Loucy (cell line): ENCODE measurements at regions not wholly inside any gene's neighbourhood (a gene's known extent, or its start where the extent isn't known, plus 50 kb on each side); places are given as distances from the start of the nearest gene placed in this dataset.

Experiments used
- CTCF ChIP-seq: fragments of 200-600 bp; sonication (generic); conservative IDR thresholded peaks from 2 replicates; pipeline ENCODE4 v1.5.1; 2014; ENCODE audit warnings: mild to moderate bottlenecking, antibody characterized with exemption, low read length
- EZH2phosphoT487 ChIP-seq: fragments of 200-600 bp; IDR thresholded peaks from 2 replicates; pipeline ENCODE4 v1.6.1; 2018; ENCODE audit warnings: antibody characterized with exemption, mild to moderate bottlenecking, moderate library complexity, borderline replicate concordance

- TF ChIP-seq CTCF (no peak), EZH2phosphoT487 (no peak)
These were observed 96.3 kb upstream of the CES5A start for GRCh38 chr16:55971447-55971846.
